Fibroblast of the aortic adventitia (primary cell): ENCODE measurements at regions not wholly inside any gene's neighbourhood (a gene's known extent, or its start where the extent isn't known, plus 50 kb on each side); places are given as distances from the start of the nearest gene placed in this dataset.

Experiments
- DNase-seq: peaks from one replicate; pipeline ENCODE4 v3.0.0-alpha.2; 2010; ENCODE audit warnings: low read depth
- H3K4me3 ChIP-seq: 2 replicates; pipeline ENCODE4 v1.5.1; 2011; ENCODE audit warnings: low read depth, mild to moderate bottlenecking, control low read depth, low read length, moderate library complexity
- TF ChIP-seq, protein P1 (sequence below): IDR thresholded peaks from 2 replicates; pipeline ENCODE4 v1.5.1; 2011; ENCODE audit warnings: mild to moderate bottlenecking, low read length, control low read depth, inconsistent platforms; ENCODE audit not compliant: insufficient read depth

DNA sequence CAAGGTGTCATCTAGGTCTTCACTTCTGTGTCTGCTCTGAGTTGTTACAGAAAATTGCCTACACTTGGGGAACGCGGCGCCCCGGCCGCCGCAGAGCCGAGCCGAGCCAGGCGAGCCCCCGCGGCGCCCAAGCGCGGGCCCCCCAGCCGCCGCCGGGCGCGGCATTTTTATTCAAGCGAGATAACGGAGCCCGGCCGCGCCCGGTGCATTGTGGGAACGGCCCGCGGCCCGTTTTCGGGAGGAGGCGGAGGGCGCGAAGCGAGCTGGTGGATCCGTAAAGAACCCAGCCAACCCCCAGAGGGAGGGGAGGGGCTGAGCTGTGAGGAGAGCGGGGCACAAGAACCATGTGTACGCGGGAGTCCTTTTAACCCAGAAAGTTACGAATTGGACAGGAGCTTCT lies 191.8 kb downstream of the FTCDNL1 start:
- peak overlapping the region; percentile 49 for H3K4me3 ChIP-seq
- TF ChIP-seq, protein P1, sequence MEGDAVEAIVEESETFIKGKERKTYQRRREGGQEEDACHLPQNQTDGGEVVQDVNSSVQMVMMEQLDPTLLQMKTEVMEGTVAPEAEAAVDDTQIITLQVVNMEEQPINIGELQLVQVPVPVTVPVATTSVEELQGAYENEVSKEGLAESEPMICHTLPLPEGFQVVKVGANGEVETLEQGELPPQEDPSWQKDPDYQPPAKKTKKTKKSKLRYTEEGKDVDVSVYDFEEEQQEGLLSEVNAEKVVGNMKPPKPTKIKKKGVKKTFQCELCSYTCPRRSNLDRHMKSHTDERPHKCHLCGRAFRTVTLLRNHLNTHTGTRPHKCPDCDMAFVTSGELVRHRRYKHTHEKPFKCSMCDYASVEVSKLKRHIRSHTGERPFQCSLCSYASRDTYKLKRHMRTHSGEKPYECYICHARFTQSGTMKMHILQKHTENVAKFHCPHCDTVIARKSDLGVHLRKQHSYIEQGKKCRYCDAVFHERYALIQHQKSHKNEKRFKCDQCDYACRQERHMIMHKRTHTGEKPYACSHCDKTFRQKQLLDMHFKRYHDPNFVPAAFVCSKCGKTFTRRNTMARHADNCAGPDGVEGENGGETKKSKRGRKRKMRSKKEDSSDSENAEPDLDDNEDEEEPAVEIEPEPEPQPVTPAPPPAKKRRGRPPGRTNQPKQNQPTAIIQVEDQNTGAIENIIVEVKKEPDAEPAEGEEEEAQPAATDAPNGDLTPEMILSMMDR: no peak
- peak; percentile 9 for DNase-seq

DNA sequence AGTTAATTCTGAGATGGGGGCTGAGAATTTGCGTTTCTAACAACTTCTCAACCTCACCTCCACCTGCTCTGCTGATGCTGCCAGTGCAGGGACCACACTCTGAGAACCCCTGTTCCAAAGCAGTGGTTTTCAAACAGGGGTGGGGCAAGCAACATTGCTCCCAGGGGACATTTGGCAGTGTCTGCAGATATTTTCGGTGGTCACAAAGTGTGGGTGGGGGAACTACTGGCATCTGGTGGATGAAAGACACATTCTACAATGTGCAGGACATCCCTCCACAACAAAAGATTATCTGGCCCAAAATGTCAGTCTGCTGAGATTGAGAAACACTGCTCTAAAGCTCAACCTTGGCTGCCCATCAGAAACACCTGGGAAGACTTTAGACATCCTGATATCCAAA lies 188.7 kb upstream of the SATB2 start:
- no peak for DNase-seq
- H3K4me3 ChIP-seq: no peak overlapping the region
- TF ChIP-seq, protein P1: no peak

DNA sequence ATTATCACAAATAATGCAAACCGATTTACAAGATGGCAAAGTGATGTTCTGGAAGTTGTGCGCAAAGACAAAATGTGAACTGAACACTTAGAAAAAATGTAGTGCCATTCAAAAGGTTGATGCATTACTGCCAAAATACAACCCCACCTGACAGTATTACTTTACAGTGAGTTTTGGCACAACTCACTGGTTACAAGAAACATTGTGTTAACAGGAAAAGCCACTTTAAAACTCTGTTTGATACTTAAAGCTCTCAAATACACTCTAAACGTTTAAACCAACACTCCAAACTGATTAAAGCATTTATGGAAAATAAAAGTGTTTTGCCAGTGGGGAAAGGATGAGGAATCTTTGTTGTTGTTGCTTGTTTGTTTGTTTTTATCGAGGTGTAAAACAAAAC lies 173.4 kb upstream of the SATB2 start:
- TF ChIP-seq, protein P1: no peak
- H3K4me3 ChIP-seq: no peak overlapping the region

DNA sequence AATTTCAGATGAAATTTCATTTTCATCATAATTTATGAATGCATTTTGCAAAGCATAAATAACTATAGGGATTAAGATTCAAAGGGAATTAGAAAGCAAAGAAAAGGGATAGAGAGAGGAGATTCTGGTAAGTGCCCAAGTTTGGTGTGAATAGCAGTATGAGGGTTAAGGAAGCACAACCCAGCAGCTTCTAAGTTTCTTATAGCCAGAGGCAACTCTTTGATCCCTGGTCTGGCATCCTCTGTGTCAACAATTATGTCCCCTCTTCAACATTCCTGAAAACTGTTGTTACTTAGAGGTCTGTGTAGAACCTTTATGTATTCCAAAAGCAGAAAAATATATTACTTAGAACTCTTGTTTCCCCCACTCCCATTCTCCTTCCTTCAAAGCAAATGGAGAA lies 171.6 kb upstream of the SATB2 start:
- TF ChIP-seq, protein P1: no peak
- H3K4me3 ChIP-seq: no peak overlapping the region
- DNase-seq: no peak

More for the DNA sequence above, 173.4 kb upstream of the SATB2 start:
- no peak for DNase-seq

DNA sequence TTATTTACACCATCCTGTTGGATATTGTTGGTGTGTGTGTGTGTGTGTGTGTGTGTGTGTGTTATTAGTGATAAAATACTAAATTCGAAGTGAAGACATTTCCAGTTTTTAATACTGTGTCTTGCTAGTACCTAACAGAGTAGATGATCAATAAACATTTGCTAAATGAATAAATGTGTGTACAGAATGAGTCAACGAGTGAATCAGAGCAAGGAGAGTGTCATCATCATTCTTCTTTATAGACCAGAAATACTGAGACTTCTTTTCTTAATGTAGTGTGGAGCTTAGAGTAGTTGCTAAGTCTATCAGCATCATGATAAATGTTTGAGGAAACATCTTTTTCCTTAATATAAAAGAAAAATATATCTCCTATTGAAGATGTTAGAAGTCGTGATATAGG lies 169.7 kb upstream of the SATB2 start:
- TF ChIP-seq, protein P1: no peak
- DNase-seq: no peak
- H3K4me3 ChIP-seq: no peak overlapping the region

DNA sequence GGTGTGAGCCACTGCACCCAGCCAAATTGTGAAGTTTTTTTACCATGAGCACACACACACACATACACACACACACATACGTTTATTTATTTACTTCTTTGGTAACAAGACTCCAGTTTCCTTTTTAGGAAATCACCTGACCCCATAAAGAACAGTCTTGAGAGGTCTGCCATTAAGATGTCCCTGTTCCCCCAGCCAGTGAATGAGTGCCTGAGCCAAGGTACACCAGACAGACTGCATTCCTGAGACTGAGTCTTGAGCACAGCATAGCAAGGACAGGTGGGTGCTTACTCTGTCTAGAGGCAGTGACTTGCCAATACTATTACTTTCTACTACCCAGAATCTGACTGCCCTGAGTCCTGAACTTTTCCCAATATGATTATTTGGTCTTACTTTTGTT lies 167.2 kb upstream of the SATB2 start:
- no peak for DNase-seq
- no peak overlapping the region for H3K4me3 ChIP-seq
- TF ChIP-seq, protein P1: no peak

DNA sequence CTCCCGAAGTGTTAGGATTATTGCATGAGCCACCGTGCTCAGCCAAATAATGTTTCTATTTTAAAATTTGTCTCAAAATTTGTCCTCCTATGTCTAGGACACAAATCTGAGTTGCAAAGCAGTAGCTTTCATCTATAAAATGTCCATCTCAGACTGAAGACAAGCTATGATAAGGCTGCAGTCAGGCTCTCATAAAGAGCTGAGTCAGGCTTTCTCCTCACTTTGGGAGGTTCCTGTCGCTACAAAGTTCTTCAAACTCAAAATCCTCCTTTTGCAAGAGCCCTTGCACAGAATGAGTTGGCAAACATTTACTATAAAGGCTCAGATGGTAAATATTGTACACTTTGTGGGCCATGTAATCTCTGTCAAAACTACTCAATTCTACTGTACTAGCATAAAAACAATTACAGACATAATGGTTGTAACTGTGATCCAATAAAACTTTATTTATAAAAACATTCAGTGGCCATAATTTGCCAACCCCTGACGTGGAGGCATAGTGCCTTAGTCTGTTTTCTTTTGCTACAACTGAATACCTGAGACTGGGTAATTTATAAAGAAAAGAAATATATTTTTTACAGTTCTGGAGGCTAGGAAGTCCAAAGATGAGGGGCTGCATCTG lies 154.9 kb upstream of the SATB2 start:
- DNase-seq: no peak
- TF ChIP-seq, protein P1: no peak
- H3K4me3 ChIP-seq: no peak overlapping the region
